Esophagus (tissue), 2 donors: ENCODE measurements at regions not wholly inside any gene's neighbourhood (a gene's known extent, or its start where the extent isn't known, plus 50 kb on each side); places are given as distances from the start of the nearest gene placed in this dataset.

Experiments used
- H3K27ac ChIP-seq, 2 donors: one replicate each; pipeline ENCODE4 v1.5.1; 2013; ENCODE audit warnings: low read depth in 2 of 2, mild to moderate bottlenecking in 2 of 2, inconsistent platforms in 1 of 2, low read length in 1 of 2, moderate library complexity in 1 of 2
- H3K27me3 ChIP-seq, 2 donors: one replicate each; pipeline ENCODE4 v1.6.1; 2013; ENCODE audit warnings: low read length in 2 of 2, control low read depth in 1 of 2, mild to moderate bottlenecking in 1 of 2; ENCODE audit not compliant: insufficient read depth in 2 of 2, control insufficient read depth in 1 of 2
- H3K36me3 ChIP-seq, 2 donors: one replicate each; pipeline ENCODE4 v1.6.1; 2013; ENCODE audit warnings: low read length in 1 of 2; ENCODE audit not compliant: control insufficient read depth in 2 of 2, insufficient read depth in 2 of 2
- H3K4me1 ChIP-seq, 2 donors: one replicate each; pipeline ENCODE4 v1.6.1; 2013; ENCODE audit warnings: low read length in 1 of 2; ENCODE audit not compliant: control insufficient read depth in 2 of 2, insufficient read depth in 2 of 2
- H3K4me3 ChIP-seq, 2 donors: one replicate each; pipeline ENCODE4 v1.5.1; 2013; ENCODE audit warnings: low read length in 2 of 2, mild to moderate bottlenecking in 2 of 2, low read depth in 1 of 2, moderate library complexity in 1 of 2
- H3K9me3 ChIP-seq, 2 donors: one replicate each; pipeline ENCODE4 v1.6.1; 2013; ENCODE audit warnings: mild to moderate bottlenecking in 2 of 2, low read depth in 1 of 2, low read length in 1 of 2, moderate library complexity in 1 of 2; ENCODE audit not compliant: control insufficient read depth in 2 of 2, insufficient read depth in 1 of 2
- WGBS, 2 donors: extraction: QIAGEN DNeasy Blood & Tissue Kit; methylation state at CpG; one replicate each; pipeline ENCODE4 v1.1.7; 2013; 5-methylcytosine and 5-hydroxymethylcytosine counted together
- donor health status: healthy with polysubstance abuse.
- donor health status: Bipolar disorder and iron deficiency.

GRCh38 chr20:48455651-48456365 lies 372.0 kb downstream of the PREX1 start:
- no peak overlapping the region for H3K4me3 ChIP-seq

GRCh38 chr20:48454671-48455490 lies 372.9 kb downstream of the PREX1 start:
- H3K27ac ChIP-seq: no peak overlapping the region
- no peaks in the 10 kb centered on the region for H3K36me3 ChIP-seq
- no peaks in the 10 kb centered on the region for H3K4me1 ChIP-seq
- WGBS, 2 donors: 74 to 78% methylated on average over 13 to 14 of the region's 14 CpGs
- no peak overlapping the region for H3K4me3 ChIP-seq
- H3K27me3 ChIP-seq: no peaks in the 10 kb centered on the region
- H3K9me3 ChIP-seq: peaks cover 0 to 2% of the 10 kb centered on the region in 2 donors

More at GRCh38 chr20:48455651-48456365, 372.0 kb downstream of the PREX1 start:
- Histone ChIP-seq H3K9me3 (peaks cover 0 to 2% of the 10 kb centered on the region in 2 donors), H3K27ac (no peak overlapping the region), H3K36me3 (no peaks in the 10 kb centered on the region), H3K27me3 (no peaks in the 10 kb centered on the region), H3K4me1 (no peaks in the 10 kb centered on the region)
- WGBS, 2 donors: 42 to 46% methylated on average over 16 of the region's 16 CpGs

GRCh38 chr20:48453477-48454093 lies 374.2 kb downstream of the PREX1 start:
- Histone ChIP-seq H3K27ac (no peak overlapping the region), H3K36me3 (no peaks in the 10 kb centered on the region), H3K4me1 (no peaks in the 10 kb centered on the region), H3K27me3 (no peaks in the 10 kb centered on the region), H3K9me3 (peaks cover 0 to 2% of the 10 kb centered on the region in 2 donors), H3K4me3 (no peak overlapping the region)
- 83 to 86% methylated on average over 15 of the region's 15 CpGs for WGBS, 2 donors

- H3K4me3 ChIP-seq: no peak overlapping the region
- H3K27me3 ChIP-seq: no peaks in the 10 kb centered on the region
- peaks cover 0 to 2% of the 10 kb centered on the region in 2 donors for H3K9me3 ChIP-seq
- H3K36me3 ChIP-seq: no peaks in the 10 kb centered on the region
- no peak overlapping the region for H3K27ac ChIP-seq
- WGBS, 2 donors: 85 to 90% methylated on average over 6 of the region's 6 CpGs
- H3K4me1 ChIP-seq: no peaks in the 10 kb centered on the region
Measured at GRCh38 chr20:48451401-48451800, 376.4 kb downstream of the PREX1 start.

- Histone ChIP-seq H3K4me1 (no peaks in the 10 kb centered on the region), H3K36me3 (no peaks in the 10 kb centered on the region), H3K4me3 (no peak overlapping the region), H3K27ac (no peak overlapping the region), H3K27me3 (no peaks in the 10 kb centered on the region), H3K9me3 (peaks cover 2 to 3% of the 10 kb centered on the region in 2 donors)
- WGBS, 2 donors: 39 to 50% methylated on average over 10 of the region's 10 CpGs
Measured at GRCh38 chr20:48448666-48449600, 378.9 kb downstream of the PREX1 start.

- Histone ChIP-seq H3K27me3 (no peaks in the 10 kb centered on the region), H3K27ac (no peak overlapping the region), H3K9me3 (peaks cover 2 to 3% of the 10 kb centered on the region in 2 donors), H3K4me3 (no peak overlapping the region), H3K4me1 (no peaks in the 10 kb centered on the region), H3K36me3 (no peaks in the 10 kb centered on the region)
- 81 to 82% methylated on average over 4 of the region's 4 CpGs for WGBS, 2 donors
Measured at GRCh38 chr20:48447456-48447855, 380.3 kb downstream of the PREX1 start.

GRCh38 chr20:48445827-48446226 lies 382.0 kb downstream of the PREX1 start:
- 74 to 78% methylated on average over 6 of the region's 6 CpGs for WGBS, 2 donors
- no peaks in the 10 kb centered on the region for H3K36me3 ChIP-seq
- H3K4me3 ChIP-seq: no peak overlapping the region
- H3K27me3 ChIP-seq: no peaks in the 10 kb centered on the region
- peaks cover 0 to 3% of the 10 kb centered on the region in 2 donors for H3K9me3 ChIP-seq
- H3K4me1 ChIP-seq: no peaks in the 10 kb centered on the region
- H3K27ac ChIP-seq: no peak overlapping the region

- Histone ChIP-seq H3K4me1 (no peaks in the 10 kb centered on the region), H3K9me3 (peaks cover 0 to 3% of the 10 kb centered on the region in 2 donors), H3K36me3 (no peaks in the 10 kb centered on the region), H3K4me3 (no peak overlapping the region), H3K27ac (no peak overlapping the region), H3K27me3 (no peaks in the 10 kb centered on the region)
Measured at GRCh38 chr20:48444249-48444648, 383.6 kb downstream of the PREX1 start.

- H3K36me3 ChIP-seq: no peaks in the 10 kb centered on the region
- 89 to 92% methylated on average over 8 of the region's 8 CpGs for WGBS, 2 donors
Measured at GRCh38 chr20:48440916-48441315, 386.9 kb downstream of the PREX1 start.

More at GRCh38 chr20:48440916-48441315, 386.9 kb downstream of the PREX1 start:
- H3K4me1 ChIP-seq: no peaks in the 10 kb centered on the region
- no peak overlapping the region for H3K27ac ChIP-seq
- peaks cover 0 to 3% of the 10 kb centered on the region in 2 donors for H3K9me3 ChIP-seq
- H3K4me3 ChIP-seq: no peak overlapping the region
- no peaks in the 10 kb centered on the region for H3K27me3 ChIP-seq
